ENCODE measurements at regions not wholly inside any gene's neighbourhood (a gene's known extent, or its start where the extent isn't known, plus 50 kb on each side); places are given as distances from the start of the nearest gene placed in this dataset.

DNA sequence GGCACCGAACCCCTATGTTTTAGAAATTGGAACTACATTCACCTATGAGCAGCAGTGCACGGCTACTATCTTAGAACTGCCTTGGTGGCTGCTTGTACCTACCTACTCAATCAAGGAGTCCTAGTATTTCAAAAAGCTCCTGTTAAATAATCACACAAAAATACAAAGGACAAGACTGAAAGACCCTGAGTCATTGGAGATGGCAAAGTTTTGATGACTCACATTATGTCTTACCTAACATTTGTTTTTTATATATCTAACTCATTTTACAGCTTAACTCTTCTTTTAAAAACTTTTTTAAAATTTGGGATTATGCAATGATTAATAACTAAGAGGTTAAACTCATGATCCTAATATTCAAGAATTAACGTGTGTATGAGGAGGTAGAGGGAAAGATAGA lies 1206.0 kb upstream of the TMPRSS15 start:
- CTCF ChIA-PET = no interaction called here
- Histone ChIP-seq H3K27me3 (ENCODE audit: control insufficient read depth, insufficient read depth, low read length) (no peaks in the 10 kb centered on the region), H3K9me3 (ENCODE audit: control insufficient read depth, insufficient read depth, low read length) (peaks cover 8% of the 10 kb centered on the region; the same call in 1 of the 2 replicates), H3K4me3 (ENCODE audit: low read depth, low read length) (no peak overlapping the region), H3K27ac (ENCODE audit: low read depth, low read length) (no peak overlapping the region)
- POLR2A ChIA-PET = no interaction called here
- DNase-seq (ENCODE audit: low read depth, low spot score) = no peak
- no peak for TF ChIP-seq CTCF (IDR thresholded peaks at IDR 0.05; ENCODE audit: low read depth, low read length)

GRCh38 chr21:19621837-19622496 lies 1218.4 kb upstream of the TMPRSS15 start:
- TF ChIP-seq CTCF (IDR thresholded peaks at IDR 0.05; ENCODE audit: low read depth, low read length) = no peak
- CTCF ChIA-PET = no interaction called here
- Histone ChIP-seq H3K9me3 (ENCODE audit: control insufficient read depth, insufficient read depth, low read length) (peaks cover 2% of the 10 kb centered on the region; the same call in 1 of the 2 replicates), H3K27ac (ENCODE audit: low read depth, low read length) (no peak overlapping the region), H3K27me3 (ENCODE audit: control insufficient read depth, insufficient read depth, low read length) (no peaks in the 10 kb centered on the region), H3K4me3 (ENCODE audit: low read depth, low read length) (no peak overlapping the region)
- no peak for DNase-seq (ENCODE audit: low read depth, low spot score)
- POLR2A ChIA-PET = no interaction called here

- Histone ChIP-seq H3K4me3 (ENCODE audit: low read depth, low read length) (no peak overlapping the region), H3K27ac (ENCODE audit: low read depth, low read length) (no peak overlapping the region), H3K27me3 (ENCODE audit: control insufficient read depth, insufficient read depth, low read length) (no peaks in the 10 kb centered on the region), H3K9me3 (ENCODE audit: control insufficient read depth, insufficient read depth, low read length) (peaks cover 6% of the 10 kb centered on the region)
- TF ChIP-seq CTCF (IDR thresholded peaks at IDR 0.05; ENCODE audit: low read depth, low read length) = no peak
- ChIA-PET POLR2A (no interaction called here), CTCF (no interaction called here)
- DNase-seq (ENCODE audit: low read depth, low spot score) = no peak
Observed at GRCh38 chr21:19640964-19641363, 1237.4 kb upstream of the TMPRSS15 start.

DNA sequence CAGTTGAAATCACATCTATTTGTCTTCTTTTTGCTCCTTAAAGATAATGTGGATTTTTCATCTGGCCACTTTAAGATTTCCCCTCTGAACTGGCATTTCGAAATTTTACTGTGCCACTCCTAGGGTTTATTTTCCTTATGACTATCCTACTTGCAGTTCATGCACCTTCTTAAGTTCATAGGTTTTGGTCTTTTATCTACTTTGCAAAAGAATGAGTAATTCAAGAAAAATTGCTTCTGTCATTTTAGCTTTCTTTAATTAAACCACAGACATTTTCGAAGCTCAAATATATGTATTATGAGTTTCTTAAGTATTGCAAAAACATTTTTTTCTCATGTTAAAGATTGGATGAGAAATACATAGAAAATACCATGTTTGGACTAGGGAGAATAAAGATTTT lies 1244.8 kb upstream of the TMPRSS15 start:
- DNase-seq (ENCODE audit: low read depth, low spot score) = no peak
- Histone ChIP-seq H3K27me3 (ENCODE audit: control insufficient read depth, insufficient read depth, low read length) (no peaks in the 10 kb centered on the region), H3K4me3 (ENCODE audit: low read depth, low read length) (no peak overlapping the region), H3K9me3 (ENCODE audit: control insufficient read depth, insufficient read depth, low read length) (peaks cover 7% of the 10 kb centered on the region; the same call in 1 of the 2 replicates), H3K27ac (ENCODE audit: low read depth, low read length) (no peak overlapping the region)
- ChIA-PET CTCF (no interaction called here), POLR2A (no interaction called here)
- no peak for TF ChIP-seq CTCF (IDR thresholded peaks at IDR 0.05; ENCODE audit: low read depth, low read length)

DNA sequence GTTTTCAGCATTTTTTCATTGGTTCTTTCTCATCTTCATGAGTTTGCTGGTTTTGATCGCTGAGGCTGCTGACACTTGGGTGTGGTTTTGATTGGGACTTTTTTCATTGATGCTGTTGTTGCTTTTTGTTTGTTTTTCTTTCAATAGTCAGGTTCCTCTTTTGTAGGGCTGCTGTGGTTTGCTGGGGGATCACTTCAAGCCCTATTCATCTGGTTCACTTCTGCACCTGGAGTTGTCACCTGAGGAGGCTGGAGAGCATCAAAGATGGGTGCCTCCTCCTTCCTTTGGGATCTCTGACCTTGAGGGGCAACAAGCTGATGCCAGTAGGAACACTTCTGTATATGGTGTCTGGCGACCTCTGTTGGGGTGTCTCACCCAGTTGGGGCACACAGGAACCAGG lies 1279.9 kb upstream of the TMPRSS15 start:
- Histone ChIP-seq H3K27me3 (ENCODE audit: control insufficient read depth, insufficient read depth, low read length) (no peaks in the 10 kb centered on the region), H3K27ac (ENCODE audit: low read depth, low read length) (no peak overlapping the region), H3K4me3 (ENCODE audit: low read depth, low read length) (no peak overlapping the region), H3K9me3 (ENCODE audit: control insufficient read depth, insufficient read depth, low read length) (peaks cover 37% of the 10 kb centered on the region)
- POLR2A ChIA-PET = no interaction called here
- CTCF ChIA-PET = no interaction called here
- no peak for TF ChIP-seq CTCF (IDR thresholded peaks at IDR 0.05; ENCODE audit: low read depth, low read length)
- no peak for DNase-seq (ENCODE audit: low read depth, low spot score)

Measured in AG04450 (cell line).